Activated CD4-positive, alpha-beta T cell treated with anti-CD3 and anti-CD28 coated beads, Interleukin-2, amount 10 ng/mL, durations not matched to agents 24 days and 14 days (primary cell): ENCODE measurements at regions not wholly inside any gene's neighbourhood (a gene's known extent, or its start where the extent isn't known, plus 50 kb on each side); places are given as distances from the start of the nearest gene placed in this dataset.

Experiments
- DNase-seq: peaks from one replicate; pipeline ENCODE4 v3.0.0; 2022
- H3K27ac Mint-ChIP-seq: one replicate; pipeline ENCODE4 v1.8.0; 2022; ENCODE audit warnings: mild to moderate bottlenecking, mixed read lengths
- H3K27me3 Mint-ChIP-seq: one replicate; pipeline ENCODE4 v1.8.0; 2022; ENCODE audit warnings: mixed read lengths
- H3K36me3 Mint-ChIP-seq: one replicate; pipeline ENCODE4 v1.8.0; 2022; ENCODE audit warnings: low read depth, mild to moderate bottlenecking, mixed read lengths
- H3K4me1 Mint-ChIP-seq: one replicate; pipeline ENCODE4 v1.8.0; 2021; ENCODE audit warnings: mixed read lengths
- H3K4me3 Mint-ChIP-seq: one replicate; pipeline ENCODE4 v1.8.0; 2022; ENCODE audit warnings: mild to moderate bottlenecking, moderate library complexity, mixed read lengths
- H3K9me3 Mint-ChIP-seq: one replicate; pipeline ENCODE4 v1.8.0; 2021; ENCODE audit warnings: mixed read lengths
- intact Hi-C: fragments of 100-400 bp; cut with micrococcal nuclease; formaldehyde crosslinking; loops from one replicate; pipeline ENCODE4 v1.15.1; 2023

DNA sequence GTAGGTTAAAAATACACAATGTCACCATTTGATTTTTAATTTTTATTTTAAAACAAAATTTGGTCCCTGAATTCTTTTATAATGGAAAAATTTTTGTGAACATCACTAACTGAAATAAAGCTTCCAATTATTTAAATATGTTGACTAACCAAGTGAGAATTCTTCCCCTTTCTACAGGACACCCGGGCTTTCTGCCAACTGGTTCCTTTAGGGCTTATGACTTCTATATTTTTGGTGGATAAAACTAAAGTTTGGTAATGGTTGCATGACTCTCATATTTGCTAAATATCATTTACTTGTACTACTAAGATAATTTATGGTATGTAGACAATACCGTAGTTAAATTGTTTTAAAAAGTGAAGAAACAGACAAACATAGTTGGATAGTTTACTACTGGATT is 291.0 kb upstream of the DOK6 start:
- H3K27ac Mint-ChIP-seq, result no peak overlapping the region
- no peak for DNase-seq
- no peaks in the 10 kb centered on the region for H3K4me1 Mint-ChIP-seq
- H3K9me3 Mint-ChIP-seq, result no peaks in the 10 kb centered on the region
- no peaks in the 10 kb centered on the region for H3K27me3 Mint-ChIP-seq
- no peak overlapping the region for H3K4me3 Mint-ChIP-seq
- H3K36me3 Mint-ChIP-seq, result no peaks in the 10 kb centered on the region
- intact Hi-C loops, result no loop called here

DNA sequence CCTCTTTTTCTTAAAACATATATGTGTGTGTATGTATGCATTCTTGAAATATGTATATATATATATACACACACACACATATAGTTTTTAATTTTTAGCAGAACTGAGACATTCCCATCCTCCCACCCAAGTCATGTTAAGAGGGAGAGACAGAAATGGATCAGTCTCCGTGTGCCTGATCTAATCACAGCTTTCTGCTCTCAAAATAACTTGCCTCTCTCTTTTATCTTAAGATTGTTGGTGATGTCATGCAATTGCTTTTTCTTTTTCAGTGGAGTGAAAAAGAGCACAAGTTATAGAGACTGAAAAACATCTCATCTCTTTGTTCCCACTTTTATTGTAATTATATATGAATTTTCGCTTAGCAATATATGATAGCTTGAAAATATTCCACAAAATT is 279.9 kb upstream of the DOK6 start:
- DNase-seq, result no peak
- intact Hi-C loops, result no loop called here
- H3K36me3 Mint-ChIP-seq, result no peaks in the 10 kb centered on the region
- no peak overlapping the region for H3K27ac Mint-ChIP-seq
- no peaks in the 10 kb centered on the region for H3K4me1 Mint-ChIP-seq
- no peak overlapping the region for H3K4me3 Mint-ChIP-seq
- H3K27me3 Mint-ChIP-seq, result no peaks in the 10 kb centered on the region
- H3K9me3 Mint-ChIP-seq, result no peaks in the 10 kb centered on the region

DNA sequence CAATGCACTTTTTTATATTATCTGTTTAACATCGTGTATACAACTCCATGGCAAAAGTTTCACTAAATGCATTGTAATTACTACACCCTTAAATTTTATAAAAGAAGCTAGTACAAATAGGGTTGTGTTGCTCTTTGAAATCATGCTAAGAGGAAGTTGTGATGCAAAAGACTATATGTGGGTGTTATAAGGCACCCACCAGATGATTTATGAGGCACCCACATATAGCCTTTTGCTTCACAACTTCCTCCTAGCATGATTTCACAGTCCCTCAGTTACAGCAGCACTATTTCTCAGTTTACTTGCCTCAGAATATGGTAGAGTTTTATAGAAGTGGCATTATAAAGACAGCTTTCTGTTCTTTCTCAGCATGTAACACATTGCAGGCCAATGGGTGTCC is 277.3 kb upstream of the DOK6 start:
- Mint-ChIP-seq H3K9me3 (no peaks in the 10 kb centered on the region), H3K27ac (no peak overlapping the region), H3K27me3 (no peaks in the 10 kb centered on the region), H3K4me3 (no peak overlapping the region), H3K36me3 (no peaks in the 10 kb centered on the region), H3K4me1 (no peaks in the 10 kb centered on the region)
- no peak for DNase-seq
- intact Hi-C loops, result no loop called here

DNA sequence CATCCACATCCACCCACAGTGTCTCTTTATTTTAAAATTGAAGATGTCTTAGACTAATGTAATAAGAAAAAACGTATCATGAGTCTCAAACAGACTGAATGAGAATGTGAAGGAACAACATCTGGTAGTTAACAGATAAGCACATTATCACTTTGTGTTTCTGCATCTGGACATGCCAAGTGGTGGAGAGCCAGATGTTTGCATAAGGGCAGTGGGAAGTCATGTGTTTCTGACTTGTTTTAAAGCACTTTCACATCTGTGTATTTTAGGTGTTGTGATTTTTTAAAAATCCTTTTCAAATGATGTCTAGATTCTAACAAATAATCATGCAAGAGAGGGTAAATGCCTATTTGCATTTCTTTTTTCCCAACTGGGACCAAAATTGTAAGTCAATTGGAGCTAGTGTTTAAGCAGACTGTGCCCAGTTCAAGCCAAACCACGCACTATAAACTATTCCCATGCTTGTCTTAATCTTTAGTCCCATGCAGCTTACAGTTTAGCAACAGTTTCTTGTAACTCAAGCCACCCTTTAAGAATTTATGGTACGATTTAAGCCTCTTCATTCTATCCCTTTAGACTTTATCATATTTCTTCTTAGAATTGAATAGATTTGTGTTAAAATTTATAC is 272.7 kb upstream of the DOK6 start:
- no peak overlapping the region for H3K27ac Mint-ChIP-seq
- intact Hi-C loops, result no loop called here
- H3K27me3 Mint-ChIP-seq, result no peaks in the 10 kb centered on the region
- H3K4me1 Mint-ChIP-seq, result no peaks in the 10 kb centered on the region
- H3K9me3 Mint-ChIP-seq, result no peaks in the 10 kb centered on the region
- no peak for DNase-seq
- no peaks in the 10 kb centered on the region for H3K36me3 Mint-ChIP-seq
- no peak overlapping the region for H3K4me3 Mint-ChIP-seq

DNA sequence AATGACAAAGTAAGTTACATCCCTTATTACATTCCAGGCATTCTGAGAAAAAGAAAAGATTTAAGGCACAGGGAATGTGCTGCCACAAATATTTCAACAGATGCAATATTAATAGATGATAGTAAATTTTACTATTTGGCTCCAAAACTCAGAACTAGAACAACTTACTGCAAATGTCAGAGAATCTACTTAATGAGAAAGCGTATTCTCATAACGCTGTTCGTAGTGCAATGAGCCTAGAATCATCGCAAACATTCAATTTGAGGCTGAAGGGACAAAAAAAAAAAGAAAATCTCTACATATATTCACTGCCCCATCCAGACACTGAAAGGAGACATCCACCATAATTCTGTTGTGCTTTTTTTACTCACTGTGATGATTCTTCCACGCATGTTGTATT is 272.1 kb upstream of the DOK6 start:
- H3K27ac Mint-ChIP-seq, result no peak overlapping the region
- H3K27me3 Mint-ChIP-seq, result no peaks in the 10 kb centered on the region
- H3K36me3 Mint-ChIP-seq, result no peaks in the 10 kb centered on the region
- H3K9me3 Mint-ChIP-seq, result no peaks in the 10 kb centered on the region
- DNase-seq, result no peak
- H3K4me1 Mint-ChIP-seq, result no peaks in the 10 kb centered on the region
- intact Hi-C loops, result no loop called here
- H3K4me3 Mint-ChIP-seq, result no peak overlapping the region

DNA sequence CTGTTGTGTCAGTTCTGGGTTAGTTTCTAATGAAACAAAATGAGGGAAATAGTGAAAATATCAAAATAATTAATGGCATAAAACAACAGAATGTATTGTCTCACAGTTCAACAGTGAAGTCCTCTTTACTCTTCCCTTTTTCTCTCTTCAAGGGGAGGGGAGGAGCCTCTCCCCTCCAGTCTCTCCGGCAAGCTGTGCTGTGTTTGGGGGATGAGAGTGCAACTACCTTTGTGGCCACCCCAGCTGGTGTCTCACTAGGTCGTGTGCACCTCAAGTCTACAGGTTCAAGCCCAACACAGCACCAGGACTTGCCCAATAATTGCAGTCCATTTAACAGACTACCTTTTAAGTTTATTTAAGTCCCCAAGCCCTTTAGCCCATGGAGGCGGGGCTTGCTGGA is 271.7 kb upstream of the DOK6 start:
- H3K27me3 Mint-ChIP-seq, result no peaks in the 10 kb centered on the region
- no peaks in the 10 kb centered on the region for H3K9me3 Mint-ChIP-seq
- no peak overlapping the region for H3K4me3 Mint-ChIP-seq
- intact Hi-C loops, result no loop called here
- no peaks in the 10 kb centered on the region for H3K4me1 Mint-ChIP-seq
- DNase-seq, result no peak
- no peaks in the 10 kb centered on the region for H3K36me3 Mint-ChIP-seq
- H3K27ac Mint-ChIP-seq, result no peak overlapping the region

DNA sequence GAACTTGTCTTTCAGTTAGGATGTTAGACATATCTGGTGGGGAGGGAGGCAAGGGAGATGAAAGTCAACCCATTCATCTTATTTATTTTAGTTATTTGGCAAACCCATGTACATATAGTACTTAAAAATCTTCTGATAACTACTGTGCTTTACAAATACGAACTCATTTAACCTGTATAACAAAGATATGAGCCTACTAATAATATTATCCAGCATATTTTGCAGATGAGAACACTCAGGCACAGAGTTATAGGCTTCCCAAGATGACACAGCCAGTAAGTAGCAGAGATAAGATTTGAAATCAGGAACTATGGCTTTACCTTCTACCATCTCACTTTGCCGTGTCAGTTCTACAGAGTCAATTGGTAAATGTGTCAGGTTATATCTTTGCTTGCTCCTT is 262.6 kb upstream of the DOK6 start:
- Mint-ChIP-seq H3K36me3 (no peaks in the 10 kb centered on the region), H3K4me1 (no peaks in the 10 kb centered on the region), H3K9me3 (no peaks in the 10 kb centered on the region), H3K27ac (no peak overlapping the region), H3K4me3 (no peak overlapping the region), H3K27me3 (no peaks in the 10 kb centered on the region)
- intact Hi-C loops, result no loop called here
- no peak for DNase-seq

DNA sequence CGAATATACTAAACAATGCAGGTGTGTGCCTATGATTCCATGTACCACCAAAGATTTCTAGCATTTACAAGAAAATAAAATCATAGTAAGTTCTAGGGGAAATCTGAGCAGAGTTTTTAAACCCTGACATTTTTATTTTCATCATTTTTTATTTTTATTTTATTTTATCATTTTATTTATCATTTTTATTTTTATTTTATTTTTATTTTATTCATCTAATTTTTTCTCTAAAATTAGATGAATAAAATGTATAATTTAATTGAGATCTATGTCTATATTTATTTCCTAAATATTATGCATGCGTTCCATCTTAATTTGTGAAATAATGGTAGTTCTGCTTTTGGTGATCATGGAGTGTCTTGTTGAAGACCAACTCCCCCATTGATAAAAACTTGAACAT is 257.6 kb upstream of the DOK6 start:
- H3K36me3 Mint-ChIP-seq, result no peaks in the 10 kb centered on the region
- no peak for DNase-seq
- no peaks in the 10 kb centered on the region for H3K4me1 Mint-ChIP-seq
- H3K9me3 Mint-ChIP-seq, result no peaks in the 10 kb centered on the region
- H3K4me3 Mint-ChIP-seq, result no peak overlapping the region
- intact Hi-C loops, result no loop called here
- no peaks in the 10 kb centered on the region for H3K27me3 Mint-ChIP-seq
- no peak overlapping the region for H3K27ac Mint-ChIP-seq

DNA sequence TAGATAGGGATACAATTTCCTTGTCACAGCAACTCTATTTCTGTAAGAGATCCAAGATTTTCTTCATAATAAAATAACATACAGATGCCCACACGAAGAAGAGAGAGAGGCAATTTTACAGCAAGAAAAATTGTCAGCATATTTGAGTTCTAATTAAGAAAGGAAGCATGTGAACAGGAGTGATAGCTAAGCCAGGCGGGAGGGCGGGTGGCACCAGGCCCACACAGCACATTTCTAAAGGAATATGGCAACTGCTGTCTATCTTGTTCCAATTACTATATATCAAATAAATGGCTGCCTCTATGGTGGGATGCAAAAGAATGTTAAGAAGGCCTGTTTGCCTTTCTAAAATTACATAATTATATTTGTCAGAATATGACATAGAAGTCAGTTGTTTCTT is 248.3 kb upstream of the DOK6 start:
- Mint-ChIP-seq H3K27ac (no peak overlapping the region), H3K27me3 (no peaks in the 10 kb centered on the region), H3K4me1 (no peaks in the 10 kb centered on the region), H3K4me3 (no peak overlapping the region), H3K9me3 (no peaks in the 10 kb centered on the region), H3K36me3 (no peaks in the 10 kb centered on the region)
- intact Hi-C loops, result no loop called here
- no peak for DNase-seq

DNA sequence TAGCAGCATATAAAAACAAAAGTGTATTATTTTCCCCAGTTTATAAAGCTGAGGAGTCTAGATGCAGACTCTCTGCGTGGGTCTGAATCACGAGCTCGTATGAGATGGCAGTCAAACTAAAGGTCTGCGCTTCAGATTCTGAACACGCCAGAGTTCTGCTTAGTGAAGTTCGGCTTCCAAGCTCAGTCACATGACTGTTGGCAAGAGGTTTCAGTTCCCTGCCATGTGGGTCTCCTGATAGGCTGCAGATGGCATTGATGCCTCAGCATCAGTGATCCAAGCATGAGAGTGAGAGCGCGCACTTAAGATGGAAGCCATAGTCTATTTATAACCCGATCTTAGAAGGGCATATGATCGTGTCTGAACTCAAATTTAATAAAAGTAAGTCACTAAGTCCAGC is 242.8 kb upstream of the DOK6 start:
- intact Hi-C loops, result no loop called here
- no peaks in the 10 kb centered on the region for H3K27me3 Mint-ChIP-seq
- no peak overlapping the region for H3K4me3 Mint-ChIP-seq
- no peaks in the 10 kb centered on the region for H3K36me3 Mint-ChIP-seq
- H3K9me3 Mint-ChIP-seq, result no peaks in the 10 kb centered on the region
- no peaks in the 10 kb centered on the region for H3K4me1 Mint-ChIP-seq
- no peak overlapping the region for H3K27ac Mint-ChIP-seq
- DNase-seq, result no peak

DNA sequence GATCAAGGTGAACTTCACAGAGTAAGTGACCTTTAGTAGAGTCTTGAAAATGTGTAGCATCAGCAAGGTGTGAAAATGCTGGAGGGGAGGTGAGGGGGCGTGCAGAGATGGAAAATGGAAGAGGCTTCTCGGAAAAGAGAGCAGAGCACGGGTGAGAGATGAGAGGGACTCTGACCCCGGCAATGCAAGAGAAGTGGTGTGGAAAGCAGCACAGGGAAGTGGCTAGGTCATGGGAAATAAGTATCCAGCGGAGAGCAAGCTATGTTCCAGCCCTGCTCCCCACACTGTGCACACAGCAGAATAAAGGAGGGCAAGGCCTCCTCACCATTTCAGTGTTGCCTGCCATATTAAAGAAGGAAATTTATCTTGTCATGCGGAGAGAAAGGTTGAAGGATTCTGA is 241.7 kb upstream of the DOK6 start:
- intact Hi-C loops, result no loop called here
- H3K4me1 Mint-ChIP-seq, result no peaks in the 10 kb centered on the region
- H3K4me3 Mint-ChIP-seq, result no peak overlapping the region
- no peaks in the 10 kb centered on the region for H3K27me3 Mint-ChIP-seq
- no peaks in the 10 kb centered on the region for H3K9me3 Mint-ChIP-seq
- no peaks in the 10 kb centered on the region for H3K36me3 Mint-ChIP-seq
- peak overlapping the region; percentile 42 for H3K27ac Mint-ChIP-seq
- DNase-seq, result no peak

DNA sequence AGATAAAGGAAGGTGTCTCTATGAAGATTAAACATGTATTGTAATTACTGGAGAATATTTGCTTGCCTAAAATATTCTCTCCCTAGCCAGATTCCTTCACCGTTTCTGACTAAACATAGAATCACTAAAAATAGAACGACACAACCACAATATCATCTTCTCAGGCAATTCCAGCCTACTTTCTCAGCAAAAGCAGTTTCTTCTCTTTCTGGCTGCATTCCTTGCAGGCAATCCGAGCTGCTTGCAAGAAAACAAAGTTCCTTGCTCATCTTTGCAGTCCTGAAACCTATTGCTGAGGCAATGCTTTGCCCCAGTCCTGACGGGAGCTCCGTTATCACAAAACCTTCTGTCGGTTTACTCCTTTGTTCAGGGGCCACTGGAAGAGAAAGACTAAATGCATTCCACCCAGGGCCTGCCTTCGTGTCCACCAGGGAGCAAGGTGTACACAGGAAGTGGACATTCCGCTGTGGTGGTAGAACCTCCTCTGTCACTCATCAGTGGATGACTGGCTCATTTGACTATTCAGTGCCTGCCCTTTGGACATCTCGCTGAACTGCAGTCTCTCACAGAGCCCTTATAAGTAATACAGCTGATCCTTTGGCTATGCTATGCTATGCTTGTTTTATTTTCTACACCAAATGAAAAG is 239.2 kb upstream of the DOK6 start:
- no peaks in the 10 kb centered on the region for H3K36me3 Mint-ChIP-seq
- H3K4me3 Mint-ChIP-seq, result no peak overlapping the region
- intact Hi-C loops, result no loop called here
- no peak overlapping the region for H3K27ac Mint-ChIP-seq
- no peaks in the 10 kb centered on the region for H3K4me1 Mint-ChIP-seq
- H3K9me3 Mint-ChIP-seq, result no peaks in the 10 kb centered on the region
- no peak for DNase-seq
- no peaks in the 10 kb centered on the region for H3K27me3 Mint-ChIP-seq

DNA sequence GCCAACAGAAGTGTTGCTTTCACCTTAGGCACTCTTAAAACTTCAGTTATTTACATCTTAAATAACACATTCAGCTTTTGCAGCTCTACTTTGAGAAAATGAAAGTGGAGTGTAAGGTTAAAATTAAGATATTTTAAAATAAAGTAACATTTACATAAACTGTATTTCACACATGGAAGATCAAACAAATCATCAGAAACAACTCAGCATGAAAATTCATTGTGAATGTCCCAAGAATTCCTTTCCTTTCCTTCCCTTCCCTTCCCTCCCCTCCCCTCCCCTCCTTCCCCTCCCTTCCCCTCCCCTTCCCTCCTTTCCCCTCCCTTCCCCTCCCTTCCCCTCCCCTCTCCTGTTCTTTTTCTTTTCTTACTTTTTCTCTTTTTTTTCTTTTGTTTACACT is 238.0 kb upstream of the DOK6 start:
- intact Hi-C loops, result no loop called here
- no peak for DNase-seq
- no peak overlapping the region for H3K27ac Mint-ChIP-seq
- no peaks in the 10 kb centered on the region for H3K4me1 Mint-ChIP-seq
- no peak overlapping the region for H3K4me3 Mint-ChIP-seq
- no peaks in the 10 kb centered on the region for H3K36me3 Mint-ChIP-seq
- no peaks in the 10 kb centered on the region for H3K9me3 Mint-ChIP-seq
- no peaks in the 10 kb centered on the region for H3K27me3 Mint-ChIP-seq

DNA sequence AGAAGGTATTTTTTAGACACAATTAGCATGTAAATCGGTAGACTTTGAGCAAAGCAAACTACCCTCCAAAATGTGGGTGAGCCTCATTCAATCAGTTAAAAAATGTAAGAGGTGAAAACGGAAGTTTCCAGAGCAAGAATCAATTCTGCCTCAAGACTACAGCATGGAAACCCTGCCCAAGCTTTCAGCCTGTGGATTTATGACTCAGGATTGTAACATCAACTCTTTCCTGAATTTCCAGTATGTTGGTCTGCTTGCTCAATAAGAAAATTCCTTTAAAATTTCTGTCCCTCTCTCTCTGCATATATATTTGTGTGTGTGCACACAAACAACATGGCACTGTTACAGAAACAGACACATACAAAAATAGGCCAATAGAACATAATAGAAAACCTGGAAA is 228.6 kb upstream of the DOK6 start:
- H3K27me3 Mint-ChIP-seq, result no peaks in the 10 kb centered on the region
- H3K4me3 Mint-ChIP-seq, result no peak overlapping the region
- intact Hi-C loops, result no loop called here
- DNase-seq, result no peak
- no peaks in the 10 kb centered on the region for H3K4me1 Mint-ChIP-seq
- no peaks in the 10 kb centered on the region for H3K9me3 Mint-ChIP-seq
- H3K27ac Mint-ChIP-seq, result no peak overlapping the region
- no peaks in the 10 kb centered on the region for H3K36me3 Mint-ChIP-seq

DNA sequence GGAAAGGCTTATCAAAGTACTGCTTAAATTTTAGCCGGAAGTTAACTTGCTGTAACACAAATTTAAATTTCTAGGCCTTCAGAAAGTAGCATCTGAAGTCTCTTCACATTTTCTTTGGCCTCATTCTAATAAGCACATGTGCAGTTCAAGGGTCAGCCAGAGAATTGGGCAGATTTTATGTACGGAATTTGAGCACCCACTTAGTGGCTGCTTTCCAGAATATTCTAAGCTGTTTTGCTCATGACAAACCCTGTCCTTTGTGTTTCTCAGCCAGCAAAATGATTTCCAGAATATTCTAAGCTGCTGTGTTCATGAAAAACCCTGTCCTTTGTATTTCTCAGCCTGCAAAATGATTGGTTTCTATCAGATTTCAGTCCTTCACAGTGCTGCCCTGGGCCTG is 225.0 kb upstream of the DOK6 start:
- Mint-ChIP-seq H3K27me3 (no peaks in the 10 kb centered on the region), H3K27ac (no peak overlapping the region), H3K36me3 (no peaks in the 10 kb centered on the region), H3K4me3 (no peak overlapping the region), H3K4me1 (no peaks in the 10 kb centered on the region), H3K9me3 (no peaks in the 10 kb centered on the region)
- intact Hi-C loops, result no loop called here
- no peak for DNase-seq
